ENCODE measurements at regions not wholly inside any gene's neighbourhood (a gene's known extent, or its start where the extent isn't known, plus 50 kb on each side); places are given as distances from the start of the nearest gene placed in this dataset.

GRCh38 chr3:84074767-84075166 lies 884.0 kb upstream of the CADM2 start:
- WGBS (ENCODE audit: low lambda C conversion rate, missing lambda C conversion rate) = 95% methylated on average over 2 of the region's 2 CpGs
- Histone ChIP-seq H3K36me3 (replicated peaks; ENCODE audit: insufficient read depth, low read depth) (no peaks in the 10 kb centered on the region), H3K27me3 (no peaks in the 10 kb centered on the region), H3K9me2 (replicated peaks; ENCODE audit: insufficient read depth) (no peaks in the 10 kb centered on the region), H3K9me3 (ENCODE audit: low read depth) (no peaks in the 10 kb centered on the region), H3K27ac (no peak overlapping the region), H2AFZ (no peak overlapping the region), H4K20me1 (ENCODE audit: insufficient read depth, poor library complexity, severe bottlenecking) (no peaks in the 10 kb centered on the region), H3K4me2 (no peak overlapping the region), H3K4me3 (no peak overlapping the region), H3K4me1 (ENCODE audit: insufficient read depth) (no peaks in the 10 kb centered on the region), H3K79me2 (no peaks in the 10 kb centered on the region)
- TF ChIP-seq CTCF (IDR thresholded peaks at IDR 0.05; ENCODE audit: poor library complexity) = no peak
- no peak for TF ChIP-seq EZH2phosphoT487 (IDR thresholded peaks at IDR 0.05; ENCODE audit: low read depth, severe bottlenecking, unreplicated experiment)
- no peak for TF ChIP-seq EZH2 (IDR thresholded peaks at IDR 0.05; ENCODE audit: borderline replicate concordance)
- no peak for DNase-seq (ENCODE audit: low spot score)

GRCh38 chr3:84077479-84077878 lies 881.3 kb upstream of the CADM2 start:
- 82% methylated on average over 3 of the region's 3 CpGs for WGBS (ENCODE audit: low lambda C conversion rate, missing lambda C conversion rate)
- Histone ChIP-seq H3K9me3 (ENCODE audit: low read depth) (no peaks in the 10 kb centered on the region), H3K4me3 (no peak overlapping the region), H3K36me3 (replicated peaks; ENCODE audit: insufficient read depth, low read depth) (no peaks in the 10 kb centered on the region), H3K9me2 (replicated peaks; ENCODE audit: insufficient read depth) (no peaks in the 10 kb centered on the region), H4K20me1 (ENCODE audit: insufficient read depth, poor library complexity, severe bottlenecking) (no peaks in the 10 kb centered on the region), H3K27ac (no peak overlapping the region), H2AFZ (no peak overlapping the region), H3K4me1 (ENCODE audit: insufficient read depth) (no peaks in the 10 kb centered on the region), H3K4me2 (no peak overlapping the region), H3K79me2 (no peaks in the 10 kb centered on the region), H3K27me3 (no peaks in the 10 kb centered on the region)
- peak; percentile 4 for DNase-seq (ENCODE audit: low spot score)
- TF ChIP-seq CTCF (IDR thresholded peaks at IDR 0.05; ENCODE audit: poor library complexity) (peak; percentile 21), EZH2 (IDR thresholded peaks at IDR 0.05; ENCODE audit: borderline replicate concordance) (no peak)

- H4K20me1 ChIP-seq (ENCODE audit: insufficient read depth, poor library complexity, severe bottlenecking) = no peaks in the 10 kb centered on the region
- no peaks in the 10 kb centered on the region for H3K4me1 ChIP-seq (ENCODE audit: insufficient read depth)
- H3K79me2 ChIP-seq = no peaks in the 10 kb centered on the region
- no peaks in the 10 kb centered on the region for H3K9me2 ChIP-seq (replicated peaks; ENCODE audit: insufficient read depth)
- no peaks in the 10 kb centered on the region for H3K9me3 ChIP-seq (ENCODE audit: low read depth)
- H3K4me3 ChIP-seq = no peak overlapping the region
- WGBS (ENCODE audit: low lambda C conversion rate, missing lambda C conversion rate) = 94% methylated on average over 1 of the region's 1 CpG
- no peaks in the 10 kb centered on the region for H3K36me3 ChIP-seq (replicated peaks; ENCODE audit: insufficient read depth, low read depth)
- no peak overlapping the region for H3K27ac ChIP-seq
- TF ChIP-seq CTCF (IDR thresholded peaks at IDR 0.05; ENCODE audit: poor library complexity) = no peak
- no peak for TF ChIP-seq EZH2 (IDR thresholded peaks at IDR 0.05; ENCODE audit: borderline replicate concordance)
- TF ChIP-seq EZH2phosphoT487 (IDR thresholded peaks at IDR 0.05; ENCODE audit: low read depth, severe bottlenecking, unreplicated experiment) = no peak
- H2AFZ ChIP-seq = no peak overlapping the region
- no peak for DNase-seq (ENCODE audit: low spot score)
- H3K4me2 ChIP-seq = no peak overlapping the region
- H3K27me3 ChIP-seq = no peaks in the 10 kb centered on the region
These were observed 876.1 kb upstream of the CADM2 start for GRCh38 chr3:84082726-84083125.

GRCh38 chr3:84092907-84093306 lies 865.9 kb upstream of the CADM2 start:
- no peaks in the 10 kb centered on the region for H3K27me3 ChIP-seq
- no peak overlapping the region for H3K27ac ChIP-seq
- TF ChIP-seq EZH2phosphoT487 (IDR thresholded peaks at IDR 0.05; ENCODE audit: low read depth, severe bottlenecking, unreplicated experiment) (no peak), EZH2 (IDR thresholded peaks at IDR 0.05; ENCODE audit: borderline replicate concordance) (no peak), CTCF (IDR thresholded peaks at IDR 0.05; ENCODE audit: poor library complexity) (no peak)
- H3K9me3 ChIP-seq (ENCODE audit: low read depth) = no peaks in the 10 kb centered on the region
- H2AFZ ChIP-seq = no peak overlapping the region
- H4K20me1 ChIP-seq (ENCODE audit: insufficient read depth, poor library complexity, severe bottlenecking) = no peaks in the 10 kb centered on the region
- H3K9me2 ChIP-seq (replicated peaks; ENCODE audit: insufficient read depth) = no peaks in the 10 kb centered on the region
- WGBS (ENCODE audit: low lambda C conversion rate, missing lambda C conversion rate) = 71% methylated on average over 2 of the region's 2 CpGs
- no peak overlapping the region for H3K4me3 ChIP-seq
- no peaks in the 10 kb centered on the region for H3K36me3 ChIP-seq (replicated peaks; ENCODE audit: insufficient read depth, low read depth)
- no peaks in the 10 kb centered on the region for H3K79me2 ChIP-seq
- DNase-seq (ENCODE audit: low spot score) = no peak
- H3K4me2 ChIP-seq = no peak overlapping the region
- H3K4me1 ChIP-seq (ENCODE audit: insufficient read depth) = no peaks in the 10 kb centered on the region

All from hepatocyte (in vitro differentiated cells).